ENCODE measurements at regions not wholly inside any gene's neighbourhood (a gene's known extent, or its start where the extent isn't known, plus 50 kb on each side); places are given as distances from the start of the nearest gene placed in this dataset.

GRCh38 chr10:47077386-47077785 lies 166.2 kb downstream of the PTPN20 start:
- DNase-seq (ENCODE audit: low read depth in 2 of 3, low spot score in 1 of 3): no peak

DNA sequence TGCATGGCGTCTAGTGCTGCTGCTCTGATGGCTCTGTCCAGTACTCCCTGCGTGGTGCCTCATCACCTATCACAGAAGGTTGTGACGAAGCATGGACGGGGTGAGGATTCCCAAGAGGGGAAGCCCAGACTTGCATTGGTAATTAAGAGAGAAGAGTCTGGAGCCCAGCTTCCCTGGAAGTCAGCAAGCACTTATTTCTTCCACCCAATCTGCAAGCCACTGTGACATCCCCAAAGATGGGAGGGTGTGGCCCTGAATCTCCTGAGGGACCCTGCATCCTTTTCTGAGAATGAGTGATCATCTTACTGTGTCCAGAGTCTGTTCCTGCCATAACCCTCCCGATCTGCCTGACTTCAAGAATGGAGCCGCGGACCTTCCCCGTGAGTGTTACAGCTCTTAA lies 166.7 kb downstream of the PTPN20 start:
- no peak for DNase-seq (ENCODE audit: low read depth in 2 of 3, low spot score in 1 of 3)

- DNase-seq (ENCODE audit: low read depth in 2 of 3, low spot score in 1 of 3): no peak
Measured at GRCh38 chr10:47078393-47079203, 167.4 kb downstream of the PTPN20 start.

GRCh38 chr10:47079204-47079580 lies 168.0 kb downstream of the PTPN20 start:
- DNase-seq (ENCODE audit: low read depth in 2 of 3, low spot score in 1 of 3): no peak

DNA sequence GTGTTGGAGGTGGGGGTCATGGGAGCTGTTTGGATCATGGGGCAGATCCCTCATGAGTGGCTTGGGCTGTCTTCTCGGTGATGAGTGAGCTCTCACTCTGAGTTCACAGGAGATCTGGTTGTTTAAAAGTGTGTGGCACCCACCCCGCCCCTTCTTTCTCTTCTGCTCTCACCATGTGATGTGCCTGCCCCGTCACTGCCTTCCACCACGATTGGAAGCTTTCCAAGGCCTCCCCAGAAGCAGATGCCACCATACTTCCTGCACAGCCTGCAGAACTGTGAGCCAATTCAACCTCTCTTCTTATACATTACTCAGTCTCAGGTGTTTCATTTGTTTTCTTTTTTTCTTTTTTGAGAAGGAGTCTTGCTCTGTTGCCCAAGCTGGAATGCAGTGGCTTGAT lies 170.0 kb downstream of the PTPN20 start:
- DNase-seq (ENCODE audit: low read depth in 2 of 3, low spot score in 1 of 3): no peak

DNA sequence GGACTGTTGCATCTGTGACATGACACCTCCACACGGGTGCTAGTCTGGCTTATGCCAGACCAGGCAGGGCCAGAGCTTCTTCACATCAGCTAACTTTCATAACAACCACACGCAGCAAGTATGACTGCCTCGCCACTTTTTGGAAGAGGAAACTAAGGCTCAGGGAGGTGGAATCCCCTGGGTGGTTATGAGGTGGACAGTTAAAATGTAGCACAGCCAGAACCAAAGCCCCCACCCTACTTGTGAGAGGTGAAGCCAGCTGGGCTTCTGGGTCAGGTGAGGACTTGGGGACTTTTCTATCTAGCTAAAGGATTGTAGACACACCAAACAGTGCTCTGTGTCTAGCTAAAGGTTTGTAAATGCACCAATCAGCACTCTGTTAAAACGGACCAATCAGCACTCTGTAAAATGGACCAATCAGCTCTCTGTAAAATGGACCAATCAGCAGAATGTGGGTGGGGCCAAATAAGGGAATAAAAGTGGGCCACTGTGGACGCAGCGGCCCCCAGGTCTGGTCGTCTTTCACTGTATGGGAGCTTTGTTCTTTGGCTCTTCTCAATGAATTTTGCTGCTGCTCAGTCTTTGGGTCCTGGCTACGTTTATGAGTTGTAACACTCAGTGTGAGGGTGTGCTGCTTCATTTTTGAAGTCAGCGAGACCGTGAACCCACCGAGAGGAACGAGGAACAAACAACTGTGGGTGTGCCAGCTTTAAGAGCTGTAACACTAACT lies 171.0 kb downstream of the PTPN20 start:
- DNase-seq (ENCODE audit: low read depth in 2 of 3, low spot score in 1 of 3): no peak

- no peak for DNase-seq (ENCODE audit: low read depth in 2 of 3, low spot score in 1 of 3)
Measured at GRCh38 chr10:47087667-47088066, 176.4 kb downstream of the PTPN20 start.

DNA sequence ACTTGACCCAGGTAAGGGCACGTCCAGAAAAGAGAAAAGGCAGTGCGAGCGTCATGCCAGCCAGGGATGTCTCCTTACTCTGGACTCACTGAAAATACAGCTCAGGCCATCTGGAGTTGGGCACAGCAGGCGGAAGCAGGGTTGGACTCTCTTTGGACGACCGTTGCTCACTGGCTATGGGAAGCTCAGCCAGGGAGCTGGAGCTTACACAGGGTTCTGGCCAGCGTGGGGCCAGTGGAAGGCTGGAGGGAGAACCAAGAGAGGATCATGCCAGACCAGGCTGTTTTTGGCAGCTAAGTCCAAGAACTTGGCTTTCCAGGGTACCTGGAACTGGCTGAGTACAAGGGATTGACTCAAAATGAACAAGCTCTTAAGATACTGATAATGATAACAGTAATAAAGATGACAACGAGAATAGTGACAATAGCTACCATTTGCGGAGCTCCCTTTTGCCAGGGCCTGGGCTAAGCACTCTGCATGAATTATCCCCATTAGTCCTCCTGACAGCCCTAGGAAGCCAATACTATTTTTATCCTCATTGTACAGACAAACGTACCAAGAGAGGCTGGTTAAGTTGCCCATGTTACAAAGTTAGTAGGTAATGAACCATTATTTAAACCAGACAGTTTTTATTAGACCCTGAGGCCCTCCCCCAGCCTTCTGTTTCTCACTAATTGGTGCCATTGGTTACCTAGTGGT lies 177.6 kb downstream of the PTPN20 start:
- DNase-seq (ENCODE audit: low read depth in 2 of 3, low spot score in 1 of 3): no peak

DNA sequence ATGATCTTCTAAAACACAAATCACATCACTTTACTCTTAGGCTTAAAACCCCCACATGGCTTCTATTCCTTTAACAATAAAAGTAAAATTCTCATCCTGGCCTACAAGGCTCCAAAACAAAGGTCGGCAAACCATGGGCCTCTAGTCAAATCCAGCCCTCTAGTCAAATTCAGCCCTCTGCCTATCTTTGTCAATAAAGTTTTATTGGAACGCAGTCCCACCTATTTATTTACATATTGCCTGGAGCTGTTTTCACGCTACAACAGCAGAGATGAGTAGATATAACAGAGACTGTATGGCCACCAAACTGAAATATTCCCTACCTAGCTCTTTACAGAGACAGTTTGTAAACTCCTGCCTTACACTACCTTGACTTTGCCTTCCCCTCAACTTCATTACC lies 178.8 kb downstream of the PTPN20 start:
- DNase-seq (ENCODE audit: low read depth in 2 of 3, low spot score in 1 of 3): no peak

DNA sequence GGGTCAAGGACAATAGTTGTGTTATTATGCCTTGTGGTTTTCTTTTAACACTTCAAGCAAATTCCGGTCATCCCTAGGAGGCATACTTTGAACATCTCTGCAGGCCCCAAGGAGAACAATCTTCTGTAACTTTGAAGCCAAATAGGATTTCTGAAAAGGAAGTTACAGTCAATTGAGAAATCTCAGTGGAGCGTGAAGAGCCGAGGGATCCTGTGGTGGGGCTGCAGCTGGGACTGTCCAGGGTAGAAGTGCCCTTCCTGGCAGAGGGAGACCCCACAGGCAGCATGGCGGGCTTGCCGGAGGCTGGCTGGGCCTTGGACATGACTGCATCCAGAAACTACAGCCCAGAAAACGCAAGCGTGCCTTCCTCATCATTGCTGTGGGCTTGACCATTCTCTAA lies 179.7 kb downstream of the PTPN20 start:
- DNase-seq (ENCODE audit: low read depth in 2 of 3, low spot score in 1 of 3): no peak

DNA sequence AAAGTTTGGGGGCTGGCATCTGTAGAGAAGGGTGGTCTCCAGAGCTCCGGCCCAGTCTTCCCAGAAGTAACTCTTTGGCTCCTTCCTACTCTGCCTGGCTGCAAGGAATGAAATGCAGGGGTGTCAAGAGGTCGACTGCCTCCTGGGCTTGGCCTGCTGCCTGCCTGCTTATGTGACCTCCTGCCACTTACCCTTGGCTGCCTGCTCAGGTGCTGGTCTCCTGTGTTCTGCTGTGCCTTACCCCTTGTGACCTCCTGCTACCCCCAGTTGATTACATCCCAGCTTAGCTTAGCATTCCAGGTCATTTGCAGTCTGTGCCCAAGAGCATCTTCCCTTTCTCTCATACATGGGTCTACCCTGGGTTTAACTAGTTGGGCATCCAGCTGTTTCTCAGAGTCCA lies 180.2 kb downstream of the PTPN20 start:
- no peak for DNase-seq (ENCODE audit: low read depth in 2 of 3, low spot score in 1 of 3)

DNA sequence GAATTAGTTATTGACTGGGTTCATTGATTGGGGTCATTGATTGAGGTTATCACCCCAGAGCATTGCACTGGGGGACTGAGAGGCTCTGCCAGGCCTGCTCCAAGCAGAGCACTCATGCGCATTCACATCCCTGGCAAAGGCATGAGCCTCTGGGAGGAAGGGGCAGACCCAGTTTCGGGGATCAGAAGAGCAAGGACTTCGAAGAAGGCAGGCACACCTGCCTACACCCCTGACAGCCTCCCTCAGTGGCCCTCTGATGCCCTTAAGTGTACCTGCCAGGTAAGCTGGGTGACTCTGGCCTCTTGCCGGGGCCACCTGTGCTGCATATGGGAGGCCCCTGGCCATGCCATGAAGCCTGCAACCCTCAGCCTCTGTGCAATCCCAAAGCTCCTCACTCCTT lies 181.1 kb downstream of the PTPN20 start:
- DNase-seq (ENCODE audit: low read depth in 2 of 3, low spot score in 1 of 3): no peak

DNA sequence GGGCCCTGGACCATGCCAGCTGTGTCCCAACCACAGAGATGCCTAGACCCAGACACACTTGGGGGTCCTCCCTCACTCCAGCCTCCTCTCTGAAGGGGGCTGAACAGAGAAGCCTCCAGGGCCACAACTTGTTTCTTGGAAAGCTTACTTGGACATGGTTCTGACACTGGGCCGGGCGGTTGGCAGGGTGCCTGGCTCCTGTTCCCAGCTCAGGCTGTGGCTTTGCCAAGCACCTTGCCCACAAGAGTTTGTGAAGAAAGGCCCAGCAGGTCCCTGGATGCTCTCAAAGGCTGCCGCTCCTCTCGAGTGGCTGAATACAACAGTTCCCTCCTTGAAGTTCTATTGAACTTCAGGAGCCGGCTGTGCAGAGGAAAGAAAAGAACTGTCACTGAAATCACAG lies 181.6 kb downstream of the PTPN20 start:
- DNase-seq (ENCODE audit: low read depth in 2 of 3, low spot score in 1 of 3): no peak

- no peak for DNase-seq (ENCODE audit: low read depth in 2 of 3, low spot score in 1 of 3)
Measured at GRCh38 chr10:47094126-47094525, 182.9 kb downstream of the PTPN20 start.

GRCh38 chr10:47094636-47095035 lies 183.4 kb downstream of the PTPN20 start:
- no peak for DNase-seq (ENCODE audit: low read depth in 2 of 3, low spot score in 1 of 3)

DNA sequence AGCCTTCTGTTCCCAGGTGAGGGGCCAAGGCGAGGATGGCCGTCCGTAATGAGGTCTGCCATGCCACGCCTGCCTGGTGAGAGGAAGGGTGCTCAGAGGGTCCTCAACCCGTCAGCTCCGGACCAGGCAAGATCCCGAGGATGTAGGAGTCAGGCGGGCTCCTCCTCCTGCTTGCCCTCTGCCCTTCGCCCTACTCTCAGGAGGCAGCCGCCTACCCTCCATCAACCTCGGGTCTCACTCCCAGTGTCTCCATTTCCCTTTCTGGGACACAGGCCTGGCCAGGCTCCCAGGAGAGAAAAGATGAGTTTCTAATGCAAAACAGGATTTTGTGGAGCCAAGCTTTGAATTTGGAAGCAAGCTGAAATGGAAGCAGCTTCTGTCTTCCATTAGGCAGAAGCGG lies 184.0 kb downstream of the PTPN20 start:
- DNase-seq (ENCODE audit: low read depth in 2 of 3, low spot score in 1 of 3): no peak

GRCh38 chr10:47095848-47096612 lies 184.8 kb downstream of the PTPN20 start:
- DNase-seq (ENCODE audit: low read depth in 2 of 3, low spot score in 1 of 3): no peak

DNA sequence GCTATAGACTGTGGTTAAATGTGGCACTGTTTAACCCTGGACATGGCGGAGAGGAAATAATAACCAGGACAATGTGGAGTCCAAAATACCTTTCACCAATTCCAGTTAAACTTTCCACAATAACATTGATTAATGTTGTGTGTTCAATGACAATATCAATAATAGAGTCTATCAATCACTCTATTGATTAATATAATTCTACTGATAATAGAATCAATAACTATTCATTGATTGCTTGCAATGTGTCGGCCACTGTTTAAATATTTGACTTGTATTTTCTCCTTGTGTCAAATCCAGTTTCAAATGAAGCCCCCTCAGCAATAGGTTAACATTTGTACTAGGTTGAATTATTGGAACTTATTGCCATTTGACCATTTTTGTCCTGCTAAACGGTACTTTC lies 187.0 kb downstream of the PTPN20 start:
- no peak for DNase-seq (ENCODE audit: low read depth in 2 of 3, low spot score in 1 of 3)

- no peak for DNase-seq (ENCODE audit: low read depth in 2 of 3, low spot score in 1 of 3)
Measured at GRCh38 chr10:47098964-47099363, 187.7 kb downstream of the PTPN20 start.

GRCh38 chr10:47099474-47099873 lies 188.2 kb downstream of the PTPN20 start:
- DNase-seq (ENCODE audit: low read depth in 2 of 3, low spot score in 1 of 3): no peak

DNA sequence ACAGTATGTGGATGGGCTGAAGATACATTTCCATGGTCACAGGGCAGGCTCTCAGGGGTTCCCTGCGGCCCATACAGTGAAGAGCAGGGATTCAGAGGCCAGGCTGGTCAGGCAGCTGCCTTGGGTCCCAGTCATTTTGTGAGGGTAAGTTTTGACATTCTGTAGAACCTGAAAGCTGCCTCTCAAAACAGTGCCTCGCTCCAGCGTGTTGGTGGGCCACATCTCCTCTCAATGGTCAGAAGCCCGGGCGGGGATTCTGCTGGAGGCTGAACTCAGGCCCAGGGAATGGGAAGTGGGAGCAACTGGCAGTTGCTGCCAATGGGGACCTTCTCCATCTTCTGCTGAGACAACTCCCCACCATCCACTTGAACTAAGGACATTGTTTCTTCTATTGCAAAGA lies 190.0 kb downstream of the PTPN20 start:
- DNase-seq (ENCODE audit: low read depth in 2 of 3, low spot score in 1 of 3): no peak
